ENCODE measurements at regions not wholly inside any gene's neighbourhood (a gene's known extent, or its start where the extent isn't known, plus 50 kb on each side); places are given as distances from the start of the nearest gene placed in this dataset.
"Not testable (repeated sequence)": the region's sequence is repeated elsewhere in the genome, so short reads cannot be mapped to it uniquely, and the experiment has no call there.

GRCh38 chr2:123659120-123659519, 366.0 kb upstream of the CNTNAP5 start:
- no peaks in the 10 kb centered on the region for H3K36me3 Mint-ChIP-seq (ENCODE audit: insufficient read depth, unreplicated experiment)
- no peak for TF ChIP-seq CTCF (IDR thresholded peaks at IDR 0.05; ENCODE audit: unreplicated experiment)
- peaks cover 15% of the 10 kb centered on the region for H3K9me3 Mint-ChIP-seq (ENCODE audit: low read depth, unreplicated experiment)
- no peaks in the 10 kb centered on the region for H3K4me1 Mint-ChIP-seq (ENCODE audit: low read depth, unreplicated experiment)
- H3K27ac Mint-ChIP-seq (ENCODE audit: unreplicated experiment) = no peak overlapping the region
- no TSS peak for BruUV-seq (replicated peaks)
- no peaks in the 10 kb centered on the region for H3K27me3 Mint-ChIP-seq (ENCODE audit: unreplicated experiment)
- CTCF ChIA-PET = no interaction called here
- H3K4me3 Mint-ChIP-seq (ENCODE audit: low read depth, unreplicated experiment) = no peak overlapping the region
- intact Hi-C loops (cut with micrococcal nuclease; ENCODE audit: unreplicated experiment) = no loop called here
- no peak for DNase-seq

- no peak for DNase-seq
- Mint-ChIP-seq H3K4me1 (ENCODE audit: low read depth, unreplicated experiment) (no peaks in the 10 kb centered on the region), H3K4me3 (ENCODE audit: low read depth, unreplicated experiment) (no peak overlapping the region), H3K36me3 (ENCODE audit: insufficient read depth, unreplicated experiment) (no peaks in the 10 kb centered on the region), H3K27me3 (ENCODE audit: unreplicated experiment) (no peaks in the 10 kb centered on the region), H3K9me3 (ENCODE audit: low read depth, unreplicated experiment) (peaks cover 11% of the 10 kb centered on the region), H3K27ac (ENCODE audit: unreplicated experiment) (no peak overlapping the region)
- intact Hi-C loops (cut with micrococcal nuclease; ENCODE audit: unreplicated experiment) = no loop called here
- CTCF ChIA-PET = no interaction called here
- TF ChIP-seq CTCF (IDR thresholded peaks at IDR 0.05; ENCODE audit: unreplicated experiment) = no peak
- BruUV-seq (replicated peaks) = no TSS peak
Measured at GRCh38 chr2:123670286-123670685, 354.8 kb upstream of the CNTNAP5 start.

GRCh38 chr2:123683797-123684196, 341.3 kb upstream of the CNTNAP5 start:
- H3K4me3 Mint-ChIP-seq (ENCODE audit: low read depth, unreplicated experiment); DNase-seq; BruUV-seq (replicated peaks); H3K4me1 Mint-ChIP-seq (ENCODE audit: low read depth, unreplicated experiment); CTCF ChIA-PET; H3K27ac Mint-ChIP-seq (ENCODE audit: unreplicated experiment); H3K27me3 Mint-ChIP-seq (ENCODE audit: unreplicated experiment); H3K36me3 Mint-ChIP-seq (ENCODE audit: insufficient read depth, unreplicated experiment); intact Hi-C loops (cut with micrococcal nuclease; ENCODE audit: unreplicated experiment): not testable (repeated sequence)
- H3K9me3 Mint-ChIP-seq (ENCODE audit: low read depth, unreplicated experiment) = peaks cover 14% of the 10 kb centered on the region

GRCh38 chr2:123687064-123687463, 338.0 kb upstream of the CNTNAP5 start:
- Mint-ChIP-seq H3K36me3 (ENCODE audit: insufficient read depth, unreplicated experiment) (no peaks in the 10 kb centered on the region), H3K9me3 (ENCODE audit: low read depth, unreplicated experiment) (peaks cover 17% of the 10 kb centered on the region), H3K4me1 (ENCODE audit: low read depth, unreplicated experiment) (no peaks in the 10 kb centered on the region), H3K27ac (ENCODE audit: unreplicated experiment) (no peak overlapping the region), H3K27me3 (ENCODE audit: unreplicated experiment) (no peaks in the 10 kb centered on the region), H3K4me3 (ENCODE audit: low read depth, unreplicated experiment) (no peak overlapping the region)
- intact Hi-C loops (cut with micrococcal nuclease; ENCODE audit: unreplicated experiment) = no loop called here
- TF ChIP-seq CTCF (IDR thresholded peaks at IDR 0.05; ENCODE audit: unreplicated experiment) = no peak
- CTCF ChIA-PET = no interaction called here
- no peak for DNase-seq
- BruUV-seq (replicated peaks) = no TSS peak

- H3K27ac Mint-ChIP-seq (ENCODE audit: unreplicated experiment) = no peak overlapping the region
- intact Hi-C loops (cut with micrococcal nuclease; ENCODE audit: unreplicated experiment) = no loop called here
- no peak overlapping the region for H3K4me3 Mint-ChIP-seq (ENCODE audit: low read depth, unreplicated experiment)
- no peak for TF ChIP-seq CTCF (IDR thresholded peaks at IDR 0.05; ENCODE audit: unreplicated experiment)
- H3K27me3 Mint-ChIP-seq (ENCODE audit: unreplicated experiment) = no peaks in the 10 kb centered on the region
- no peaks in the 10 kb centered on the region for H3K4me1 Mint-ChIP-seq (ENCODE audit: low read depth, unreplicated experiment)
- no TSS peak for BruUV-seq (replicated peaks)
- H3K9me3 Mint-ChIP-seq (ENCODE audit: low read depth, unreplicated experiment) = peaks cover 18% of the 10 kb centered on the region
- no peaks in the 10 kb centered on the region for H3K36me3 Mint-ChIP-seq (ENCODE audit: insufficient read depth, unreplicated experiment)
- CTCF ChIA-PET = interaction anchor here (0.7 kb wide), 1 partner anchor 1646 kb away, joined by 3 read pairs; no protein-coding TSS in a partner anchor
- no peak for DNase-seq
Measured at GRCh38 chr2:123688231-123688940, 336.7 kb upstream of the CNTNAP5 start.

Measured in Calu3 (cell line).